HFF-Myc (cell line): ENCODE measurements at regions not wholly inside any gene's neighbourhood (a gene's known extent, or its start where the extent isn't known, plus 50 kb on each side); places are given as distances from the start of the nearest gene placed in this dataset.
"Not testable (repeated sequence)": the region's sequence is repeated elsewhere in the genome, so short reads cannot be mapped to it uniquely, and the experiment has no call there.

Experiments used
- DNase-seq: peaks from one replicate; pipeline ENCODE4 v3.0.0-alpha.2; 2011; ENCODE audit warnings: low read depth; ENCODE audit errors: extremely low read depth
- H3K4me3 ChIP-seq: replicated peaks from 2 replicates; pipeline ENCODE4 v1.5.1; 2011; ENCODE audit warnings: low read depth, mild to moderate bottlenecking, control low read depth, low read length
- TF ChIP-seq, protein P1 (sequence below): IDR thresholded peaks from 2 replicates; pipeline ENCODE4 v1.5.1; 2012; ENCODE audit warnings: mild to moderate bottlenecking, low read depth, low read length, control low read depth; ENCODE audit errors: missing control alignments

DNA sequence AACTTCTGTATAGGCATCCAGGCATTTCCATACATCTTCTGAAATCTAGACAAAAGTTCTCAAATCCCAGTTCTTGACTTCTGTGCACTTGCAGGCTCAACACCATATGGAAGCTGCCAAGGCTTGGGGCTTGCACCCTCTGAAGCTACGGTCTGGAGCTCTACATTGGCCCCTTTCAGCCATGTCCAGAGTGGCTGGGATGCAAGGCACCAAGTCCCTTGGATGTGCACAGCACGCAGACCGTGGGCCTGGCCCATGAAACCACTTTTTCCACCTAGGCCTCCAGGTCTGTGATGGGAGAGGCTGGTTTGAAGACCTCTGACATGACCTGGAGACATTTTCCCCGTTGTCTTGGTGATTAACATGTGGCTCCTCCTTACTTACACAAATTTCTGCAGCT lies 1645.1 kb downstream of the REEP3 start:
- no peak for DNase-seq
- TF ChIP-seq, protein P1, sequence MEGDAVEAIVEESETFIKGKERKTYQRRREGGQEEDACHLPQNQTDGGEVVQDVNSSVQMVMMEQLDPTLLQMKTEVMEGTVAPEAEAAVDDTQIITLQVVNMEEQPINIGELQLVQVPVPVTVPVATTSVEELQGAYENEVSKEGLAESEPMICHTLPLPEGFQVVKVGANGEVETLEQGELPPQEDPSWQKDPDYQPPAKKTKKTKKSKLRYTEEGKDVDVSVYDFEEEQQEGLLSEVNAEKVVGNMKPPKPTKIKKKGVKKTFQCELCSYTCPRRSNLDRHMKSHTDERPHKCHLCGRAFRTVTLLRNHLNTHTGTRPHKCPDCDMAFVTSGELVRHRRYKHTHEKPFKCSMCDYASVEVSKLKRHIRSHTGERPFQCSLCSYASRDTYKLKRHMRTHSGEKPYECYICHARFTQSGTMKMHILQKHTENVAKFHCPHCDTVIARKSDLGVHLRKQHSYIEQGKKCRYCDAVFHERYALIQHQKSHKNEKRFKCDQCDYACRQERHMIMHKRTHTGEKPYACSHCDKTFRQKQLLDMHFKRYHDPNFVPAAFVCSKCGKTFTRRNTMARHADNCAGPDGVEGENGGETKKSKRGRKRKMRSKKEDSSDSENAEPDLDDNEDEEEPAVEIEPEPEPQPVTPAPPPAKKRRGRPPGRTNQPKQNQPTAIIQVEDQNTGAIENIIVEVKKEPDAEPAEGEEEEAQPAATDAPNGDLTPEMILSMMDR = no peak
- H3K4me3 ChIP-seq = no peak overlapping the region

DNA sequence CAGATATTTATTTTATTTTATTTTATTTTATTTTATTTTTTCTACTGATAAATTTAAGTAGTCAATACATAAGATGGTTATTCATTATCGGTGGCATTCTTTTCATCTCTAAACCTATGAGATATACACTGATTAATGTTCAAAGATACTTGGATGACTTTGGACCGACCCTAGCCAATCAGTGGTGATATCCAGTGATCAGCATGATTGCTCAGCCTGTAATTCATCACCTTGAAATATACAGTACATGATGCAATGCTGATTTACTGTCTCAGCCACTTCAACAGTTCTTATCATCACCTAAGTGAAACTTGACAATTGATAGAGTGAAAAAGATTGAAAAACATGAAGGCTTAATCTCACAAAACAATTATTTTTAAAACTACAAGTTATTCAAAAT lies 1651.0 kb downstream of the REEP3 start:
- TF ChIP-seq, protein P1 = no peak
- no peak overlapping the region for H3K4me3 ChIP-seq

DNA sequence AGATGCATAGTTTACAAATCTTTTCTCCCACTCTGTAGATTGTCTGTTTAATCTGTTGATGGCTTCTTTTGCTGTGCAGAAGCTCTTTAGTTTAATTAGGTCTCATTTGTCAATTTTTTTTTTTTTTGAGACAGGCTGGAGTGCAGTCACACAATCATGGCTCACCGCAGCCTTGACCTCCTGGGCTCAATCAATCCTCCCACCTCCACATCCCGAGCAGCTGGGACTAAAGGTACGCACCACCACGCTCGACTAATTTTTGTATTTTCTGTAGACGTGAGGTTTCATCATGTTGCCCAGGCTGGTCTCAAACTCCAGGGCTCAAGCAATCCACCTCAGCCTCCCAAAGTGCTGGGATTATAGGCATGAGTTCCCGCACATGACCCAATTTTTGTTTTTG lies 1655.8 kb downstream of the REEP3 start:
- H3K4me3 ChIP-seq = no peak overlapping the region
- TF ChIP-seq, protein P1 = no peak
- no peak for DNase-seq

More for the DNA sequence above, 1651.0 kb downstream of the REEP3 start:
- no peak for DNase-seq

DNA sequence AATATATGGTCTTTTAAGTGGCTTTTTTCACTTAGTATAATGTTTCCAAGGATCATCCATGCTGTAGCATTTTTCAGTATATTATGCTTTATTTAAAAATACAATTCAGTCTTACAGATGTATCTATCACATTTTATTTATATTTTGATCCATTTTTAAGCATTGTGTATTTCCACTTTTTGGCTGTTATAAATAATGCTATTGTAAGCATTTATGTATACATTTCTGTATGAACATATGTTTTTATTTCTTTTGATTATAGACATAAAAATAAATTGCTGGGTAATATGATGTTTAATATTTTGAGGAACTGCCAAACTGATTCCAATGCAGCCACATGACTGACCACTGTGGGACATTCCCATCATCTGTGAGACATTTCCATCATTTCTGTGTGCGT lies 1662.0 kb downstream of the REEP3 start:
- TF ChIP-seq, protein P1 = no peak
- no peak overlapping the region for H3K4me3 ChIP-seq
- no peak for DNase-seq

DNA sequence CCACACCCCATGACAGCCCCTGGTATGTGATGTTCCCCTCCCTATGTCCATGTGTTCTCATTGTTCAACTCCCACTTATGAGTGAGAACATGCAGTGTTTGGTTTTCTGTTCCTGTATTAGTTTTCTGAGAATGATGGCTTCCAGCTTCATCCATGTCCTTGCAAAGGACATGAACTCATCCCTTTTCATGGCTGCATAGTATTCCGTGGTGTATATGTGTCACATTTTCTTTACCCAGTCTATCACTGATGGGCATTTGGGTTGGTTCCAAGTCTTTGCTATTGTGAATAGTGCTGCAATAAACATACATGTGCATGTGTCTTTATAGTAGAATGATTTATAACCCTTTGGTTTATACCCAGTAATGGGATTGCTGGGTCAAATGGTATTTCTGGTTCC lies 1665.5 kb downstream of the REEP3 start:
- H3K4me3 ChIP-seq, DNase-seq: not testable (repeated sequence)

DNA sequence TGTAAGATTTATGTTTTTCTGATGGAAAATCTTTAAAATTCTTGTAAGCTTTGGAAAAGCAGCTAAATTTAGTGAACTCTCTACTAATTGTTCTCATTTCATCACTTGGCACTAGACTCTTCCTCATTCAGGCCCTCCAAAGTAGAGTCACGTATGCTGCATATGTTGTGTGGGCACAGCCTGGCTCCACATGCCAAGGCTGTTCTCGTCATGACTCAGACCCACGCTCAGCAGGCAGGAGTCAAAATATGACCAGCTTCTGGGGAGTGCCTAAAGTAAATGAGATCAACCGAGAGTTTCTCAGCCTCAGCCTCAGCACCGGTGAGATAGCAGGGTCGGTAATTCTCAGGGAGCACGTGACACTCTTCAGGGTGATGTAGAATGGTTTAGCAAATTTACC lies 1672.9 kb downstream of the REEP3 start:
- H3K4me3 ChIP-seq = no peak overlapping the region
- no peak for DNase-seq
- TF ChIP-seq, protein P1 = no peak

DNA sequence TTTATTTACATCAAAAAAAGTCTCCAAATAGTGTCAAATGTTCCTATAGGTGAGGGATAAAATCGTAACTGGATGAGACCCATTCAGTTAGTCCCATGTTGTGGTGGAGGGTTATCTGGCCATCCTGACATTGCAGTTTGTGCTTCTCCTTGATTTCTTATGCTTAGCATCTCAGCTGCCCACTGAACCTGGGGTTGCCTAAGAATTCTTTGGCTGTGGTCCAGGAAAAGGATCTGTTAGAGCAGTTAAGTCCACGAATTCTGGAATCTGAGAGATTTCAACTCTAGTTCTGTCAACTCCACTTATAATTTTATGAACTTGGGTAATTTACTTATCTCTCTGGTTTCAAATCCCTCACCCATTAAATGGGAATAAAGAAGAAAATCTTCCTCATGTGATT lies 1673.4 kb downstream of the REEP3 start:
- TF ChIP-seq, protein P1 = no peak
- H3K4me3 ChIP-seq = no peak overlapping the region
- no peak for DNase-seq

DNA sequence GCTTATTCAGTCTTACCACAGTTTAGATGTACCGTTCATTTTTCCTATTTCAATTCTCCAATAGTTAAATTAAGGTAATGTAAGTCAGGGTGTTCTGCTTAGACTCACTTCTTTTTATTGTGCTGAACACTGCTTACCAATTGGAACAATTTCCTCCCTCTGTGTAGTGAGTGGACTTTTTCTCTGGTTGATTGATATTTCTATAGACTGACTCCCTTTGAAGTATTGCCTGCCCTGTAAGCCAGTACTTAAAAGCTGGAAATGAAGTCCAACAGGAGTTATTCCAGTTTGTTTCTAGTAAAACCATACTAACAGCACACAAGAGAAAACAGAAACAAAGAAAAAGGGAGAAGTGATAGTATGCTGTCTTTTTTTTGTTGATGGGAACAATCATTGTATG lies 1674.9 kb downstream of the REEP3 start:
- no peak for DNase-seq
- no peak overlapping the region for H3K4me3 ChIP-seq
- TF ChIP-seq, protein P1 = no peak
